GM13977 (cell line): ENCODE measurements at regions not wholly inside any gene's neighbourhood (a gene's known extent, or its start where the extent isn't known, plus 50 kb on each side); places are given as distances from the start of the nearest gene placed in this dataset.

ENCODE experiments used
- DNase-seq: peaks from one replicate; pipeline ENCODE4 v3.0.0; 2012; ENCODE audit warnings: low spot score
- in situ Hi-C: fragments of 300-500 bp; cut with MboI; formaldehyde crosslinking; loops from one replicate; pipeline ENCODE4 v1.12.0; 2022; ENCODE audit warnings: low sequenced_read_pairs, low pct_unique_long_range_greater_than_20kb, mixed read lengths, inconsistent platforms; ENCODE audit not compliant: unreplicated experiment
- TF ChIP-seq, protein P1 (sequence below): IDR thresholded peaks from 2 replicates; pipeline ENCODE4 v1.5.1; 2012; ENCODE audit warnings: mild to moderate bottlenecking, control low read depth; ENCODE audit not compliant: insufficient read depth; ENCODE audit errors: extremely low read depth, missing control alignments

DNA sequence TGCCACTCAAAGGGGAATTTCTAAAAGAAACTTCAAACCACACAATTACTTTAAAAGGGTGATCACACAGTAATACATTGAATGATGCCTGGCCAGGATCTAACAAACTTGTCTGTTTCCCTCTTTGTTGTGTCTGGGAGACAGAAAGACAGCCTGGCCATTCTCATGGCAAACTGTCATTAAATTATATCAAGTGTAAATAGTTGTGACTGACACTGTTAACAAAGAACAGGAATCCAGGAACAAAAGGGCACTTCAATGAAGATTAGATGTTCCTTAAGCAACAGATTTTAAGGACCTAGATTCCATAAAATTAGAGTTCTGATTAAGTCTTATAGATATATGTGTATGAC, 383.6 kb downstream of the KCNJ2 start:
- in situ Hi-C loops = no loop called here
- TF ChIP-seq, protein P1, sequence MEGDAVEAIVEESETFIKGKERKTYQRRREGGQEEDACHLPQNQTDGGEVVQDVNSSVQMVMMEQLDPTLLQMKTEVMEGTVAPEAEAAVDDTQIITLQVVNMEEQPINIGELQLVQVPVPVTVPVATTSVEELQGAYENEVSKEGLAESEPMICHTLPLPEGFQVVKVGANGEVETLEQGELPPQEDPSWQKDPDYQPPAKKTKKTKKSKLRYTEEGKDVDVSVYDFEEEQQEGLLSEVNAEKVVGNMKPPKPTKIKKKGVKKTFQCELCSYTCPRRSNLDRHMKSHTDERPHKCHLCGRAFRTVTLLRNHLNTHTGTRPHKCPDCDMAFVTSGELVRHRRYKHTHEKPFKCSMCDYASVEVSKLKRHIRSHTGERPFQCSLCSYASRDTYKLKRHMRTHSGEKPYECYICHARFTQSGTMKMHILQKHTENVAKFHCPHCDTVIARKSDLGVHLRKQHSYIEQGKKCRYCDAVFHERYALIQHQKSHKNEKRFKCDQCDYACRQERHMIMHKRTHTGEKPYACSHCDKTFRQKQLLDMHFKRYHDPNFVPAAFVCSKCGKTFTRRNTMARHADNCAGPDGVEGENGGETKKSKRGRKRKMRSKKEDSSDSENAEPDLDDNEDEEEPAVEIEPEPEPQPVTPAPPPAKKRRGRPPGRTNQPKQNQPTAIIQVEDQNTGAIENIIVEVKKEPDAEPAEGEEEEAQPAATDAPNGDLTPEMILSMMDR = no peak
- DNase-seq = no peak

DNA sequence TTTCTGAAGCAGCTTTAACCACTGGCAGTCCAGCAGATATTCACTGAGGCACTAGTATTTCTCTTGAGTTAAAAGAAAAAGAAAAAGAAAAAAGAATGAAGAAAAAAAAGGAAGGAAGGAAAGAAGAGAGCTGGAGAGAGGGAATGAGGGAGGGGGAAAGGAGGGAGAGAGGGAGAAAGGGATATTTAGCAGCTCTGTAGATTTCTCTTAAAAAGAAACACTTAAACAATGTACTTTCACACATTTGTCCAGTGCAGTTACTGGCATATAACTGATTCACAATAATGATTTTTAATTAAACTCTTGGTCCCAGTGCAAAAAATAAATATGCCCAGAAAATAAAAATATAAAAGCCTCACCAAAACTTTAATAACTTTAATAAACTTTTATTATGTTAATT, 386.4 kb downstream of the KCNJ2 start:
- no peak for DNase-seq
- TF ChIP-seq, protein P1 = no peak
- in situ Hi-C loops = no loop called here

DNA sequence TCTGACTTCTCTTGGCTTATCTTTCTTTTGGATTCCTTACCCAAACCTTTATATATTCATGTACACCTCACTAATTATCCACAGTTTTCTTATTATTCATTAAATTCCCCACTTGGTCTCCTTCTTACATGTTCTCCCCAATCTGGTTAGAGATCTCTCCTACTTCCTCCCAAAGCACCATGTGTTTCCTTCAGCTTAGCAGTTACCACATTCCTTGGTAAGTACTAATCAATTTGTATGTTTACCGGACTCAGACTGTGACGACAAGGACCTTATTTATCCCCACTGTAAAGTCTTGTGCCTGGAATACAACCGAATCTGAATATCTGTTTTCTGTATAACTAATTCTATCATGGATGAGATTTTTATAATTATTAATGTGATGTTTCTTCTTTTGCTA, 389.5 kb downstream of the KCNJ2 start:
- DNase-seq = no peak
- in situ Hi-C loops = no loop called here
- TF ChIP-seq, protein P1 = no peak

DNA sequence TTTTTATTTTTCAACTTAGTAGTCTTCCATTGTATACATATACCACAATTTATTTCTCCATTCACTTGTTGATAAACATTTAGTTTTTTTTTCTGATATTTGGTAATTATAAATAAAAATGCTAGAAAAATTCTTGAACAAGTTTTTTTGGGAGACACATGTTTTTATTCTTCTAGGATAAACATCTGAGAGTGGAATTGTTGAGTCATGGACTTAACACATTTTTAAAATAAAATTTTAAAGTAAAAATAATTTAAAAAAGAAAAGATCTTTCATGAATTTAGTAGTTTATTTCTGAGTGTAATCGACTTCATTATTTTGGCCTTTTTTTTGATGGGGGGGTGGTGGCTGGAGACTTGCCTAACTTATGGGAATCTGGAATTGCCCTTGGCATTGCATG, 391.1 kb downstream of the KCNJ2 start:
- DNase-seq = no peak
- TF ChIP-seq, protein P1 = no peak
- in situ Hi-C loops = no loop called here

DNA sequence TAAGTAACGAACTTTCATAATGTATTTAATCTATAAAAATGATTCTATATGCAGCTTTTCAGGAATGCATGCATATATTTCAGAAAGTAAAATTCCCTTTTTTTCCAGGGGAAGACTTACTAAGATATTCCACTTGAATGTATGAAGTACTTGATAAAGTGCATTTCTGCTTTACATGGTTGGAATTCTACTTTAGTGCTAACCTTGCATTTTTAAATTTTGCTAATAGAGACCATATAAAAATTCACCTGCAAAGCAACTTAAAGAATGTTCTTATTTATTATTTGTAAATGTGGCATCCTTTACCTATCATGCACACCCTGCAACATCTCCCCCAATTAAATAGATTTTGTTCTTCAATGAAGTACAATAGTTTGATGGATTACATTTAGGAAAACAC, 392.8 kb downstream of the KCNJ2 start:
- no peak for DNase-seq
- in situ Hi-C loops = no loop called here
- TF ChIP-seq, protein P1 = no peak

DNA sequence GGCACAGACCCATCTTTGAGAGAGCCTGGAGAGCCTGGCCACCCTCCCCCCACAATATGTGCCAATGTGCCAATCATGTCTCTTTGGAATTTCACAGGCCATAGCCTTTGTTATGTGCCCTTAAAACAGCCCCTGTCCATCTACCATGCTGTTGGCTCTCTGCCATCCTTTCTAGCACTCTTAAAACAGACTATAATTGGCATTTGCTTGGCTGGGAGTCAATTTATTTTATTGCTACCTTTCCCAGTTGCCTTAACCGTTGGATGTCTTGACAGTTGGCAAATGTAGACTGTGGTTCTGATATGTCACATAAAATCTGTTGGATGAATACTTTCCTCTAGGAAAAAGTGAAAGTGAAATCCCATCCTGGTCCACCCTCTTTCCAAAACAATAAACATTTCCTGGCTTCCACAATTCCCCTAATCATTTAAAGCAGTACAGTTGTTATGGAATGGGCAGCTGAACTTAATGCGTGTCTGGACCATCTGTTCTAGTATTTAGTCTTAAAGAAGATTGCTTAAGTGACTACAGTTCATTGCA, 394.0 kb downstream of the KCNJ2 start:
- TF ChIP-seq, protein P1 = no peak
- in situ Hi-C loops = no loop called here
- no peak for DNase-seq

DNA sequence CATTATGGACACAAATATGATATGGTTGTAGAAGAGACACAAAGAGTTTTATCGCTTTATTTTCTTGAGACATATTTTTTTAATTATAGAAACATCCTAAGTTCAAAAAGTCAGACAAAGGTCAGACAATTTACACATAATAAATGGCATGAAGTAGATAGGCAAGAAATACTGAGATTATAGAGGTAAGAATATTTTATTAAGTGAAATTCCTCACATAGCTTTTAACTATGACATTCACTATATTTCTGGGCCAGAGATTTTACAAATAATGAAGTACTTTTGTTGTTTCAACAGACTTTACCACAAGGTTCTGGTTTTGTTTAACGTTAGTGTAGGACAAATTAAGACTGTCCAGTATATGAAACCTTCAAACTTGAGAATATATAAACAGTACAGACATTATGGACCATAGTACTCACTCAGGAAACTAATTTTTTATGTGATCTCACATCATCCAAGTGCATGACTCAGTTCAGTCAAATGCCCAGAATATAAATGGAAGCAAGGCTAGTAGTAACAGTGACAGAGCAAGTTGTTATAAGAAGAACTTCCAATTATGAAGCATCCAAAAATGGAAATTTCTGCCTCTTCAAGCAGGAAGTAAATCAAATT, 394.8 kb downstream of the KCNJ2 start:
- no peak for DNase-seq
- TF ChIP-seq, protein P1 = no peak
- in situ Hi-C loops = no loop called here
